ENCODE measurements at regions not wholly inside any gene's neighbourhood (a gene's known extent, or its start where the extent isn't known, plus 50 kb on each side); places are given as distances from the start of the nearest gene placed in this dataset.

DNA sequence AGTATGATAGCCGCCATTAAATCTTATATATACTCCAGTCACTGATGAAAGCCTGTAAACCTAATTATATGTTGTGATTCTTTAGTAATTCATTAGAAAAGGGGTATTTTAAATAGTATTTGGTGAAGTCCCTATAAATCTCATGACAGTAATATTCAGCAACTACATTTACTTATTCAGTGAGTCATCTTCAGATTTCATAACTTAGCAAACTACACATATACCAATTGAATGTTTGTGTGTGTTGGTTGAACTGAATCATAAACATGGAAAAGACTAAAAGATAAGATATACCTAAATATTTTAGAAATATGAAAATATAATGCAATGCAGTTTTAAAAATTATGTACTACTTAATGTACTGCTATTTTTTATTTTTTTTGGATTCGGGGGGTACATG, 1050.4 kb downstream of the MAT2B start:
- TF ChIP-seq, protein P1, sequence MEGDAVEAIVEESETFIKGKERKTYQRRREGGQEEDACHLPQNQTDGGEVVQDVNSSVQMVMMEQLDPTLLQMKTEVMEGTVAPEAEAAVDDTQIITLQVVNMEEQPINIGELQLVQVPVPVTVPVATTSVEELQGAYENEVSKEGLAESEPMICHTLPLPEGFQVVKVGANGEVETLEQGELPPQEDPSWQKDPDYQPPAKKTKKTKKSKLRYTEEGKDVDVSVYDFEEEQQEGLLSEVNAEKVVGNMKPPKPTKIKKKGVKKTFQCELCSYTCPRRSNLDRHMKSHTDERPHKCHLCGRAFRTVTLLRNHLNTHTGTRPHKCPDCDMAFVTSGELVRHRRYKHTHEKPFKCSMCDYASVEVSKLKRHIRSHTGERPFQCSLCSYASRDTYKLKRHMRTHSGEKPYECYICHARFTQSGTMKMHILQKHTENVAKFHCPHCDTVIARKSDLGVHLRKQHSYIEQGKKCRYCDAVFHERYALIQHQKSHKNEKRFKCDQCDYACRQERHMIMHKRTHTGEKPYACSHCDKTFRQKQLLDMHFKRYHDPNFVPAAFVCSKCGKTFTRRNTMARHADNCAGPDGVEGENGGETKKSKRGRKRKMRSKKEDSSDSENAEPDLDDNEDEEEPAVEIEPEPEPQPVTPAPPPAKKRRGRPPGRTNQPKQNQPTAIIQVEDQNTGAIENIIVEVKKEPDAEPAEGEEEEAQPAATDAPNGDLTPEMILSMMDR (IDR thresholded peaks at IDR 0.05), result no peak
- no peak for TF ChIP-seq POLR2A (IDR thresholded peaks at IDR 0.05)
